Activated CD8-positive, alpha-beta T cell treated with anti-CD3 and anti-CD28 coated beads for 36 hours (primary cell): ENCODE measurements at regions not wholly inside any gene's neighbourhood (a gene's known extent, or its start where the extent isn't known, plus 50 kb on each side); places are given as distances from the start of the nearest gene placed in this dataset.

Source experiments
- ATAC-seq: fragments of 200-7000 bp; cut with Tn5 transposase; one replicate; pipeline ENCODE4 v1.10.0; 2021; ENCODE audit warnings: mild to moderate bottlenecking, moderate library complexity
- CTCF ChIA-PET: fragments of 350-600 bp; sonication (Branson Sonifier 250); formaldehyde crosslinking; loops from one replicate; lab custom pipeline; 2021; ENCODE audit warnings: antibody characterized with exemption; lab: Charles Lee
- POLR2A ChIA-PET: fragments of 350-600 bp; sonication (Branson Sonifier 250); formaldehyde crosslinking; loops from one replicate; lab custom pipeline; 2021; ENCODE audit warnings: antibody characterized with exemption; lab: Charles Lee
- DNase-seq: peaks from one replicate; pipeline ENCODE4 v3.0.0-alpha.2; 2020
- H3K27ac Mint-ChIP-seq: one replicate; pipeline ENCODE4 v1.8.0; 2021; ENCODE audit warnings: mild to moderate bottlenecking, mixed read lengths
- H3K27me3 Mint-ChIP-seq: one replicate; pipeline ENCODE4 v1.8.0; 2021; ENCODE audit warnings: mixed read lengths
- H3K36me3 Mint-ChIP-seq: one replicate; pipeline ENCODE4 v1.8.0; 2021; ENCODE audit warnings: low read depth, mixed read lengths
- H3K4me1 Mint-ChIP-seq: one replicate; pipeline ENCODE4 v1.8.0; 2021; ENCODE audit warnings: low read depth, mixed read lengths
- H3K4me3 Mint-ChIP-seq: one replicate; pipeline ENCODE4 v1.8.0; 2021; ENCODE audit warnings: mild to moderate bottlenecking, moderate library complexity, mixed read lengths
- H3K9me3 Mint-ChIP-seq: one replicate; pipeline ENCODE4 v1.8.0; 2021; ENCODE audit warnings: mixed read lengths
- CTCF ChIP-seq: fragments of 200-600 bp; IDR thresholded peaks from one replicate; pipeline ENCODE4 v1.8.0; 2022; ENCODE audit warnings: antibody characterized with exemption, mild to moderate bottlenecking
- intact Hi-C: fragments of 100-400 bp; cut with micrococcal nuclease; formaldehyde crosslinking; loops from one replicate; pipeline ENCODE4 v1.10.0; 2022

DNA sequence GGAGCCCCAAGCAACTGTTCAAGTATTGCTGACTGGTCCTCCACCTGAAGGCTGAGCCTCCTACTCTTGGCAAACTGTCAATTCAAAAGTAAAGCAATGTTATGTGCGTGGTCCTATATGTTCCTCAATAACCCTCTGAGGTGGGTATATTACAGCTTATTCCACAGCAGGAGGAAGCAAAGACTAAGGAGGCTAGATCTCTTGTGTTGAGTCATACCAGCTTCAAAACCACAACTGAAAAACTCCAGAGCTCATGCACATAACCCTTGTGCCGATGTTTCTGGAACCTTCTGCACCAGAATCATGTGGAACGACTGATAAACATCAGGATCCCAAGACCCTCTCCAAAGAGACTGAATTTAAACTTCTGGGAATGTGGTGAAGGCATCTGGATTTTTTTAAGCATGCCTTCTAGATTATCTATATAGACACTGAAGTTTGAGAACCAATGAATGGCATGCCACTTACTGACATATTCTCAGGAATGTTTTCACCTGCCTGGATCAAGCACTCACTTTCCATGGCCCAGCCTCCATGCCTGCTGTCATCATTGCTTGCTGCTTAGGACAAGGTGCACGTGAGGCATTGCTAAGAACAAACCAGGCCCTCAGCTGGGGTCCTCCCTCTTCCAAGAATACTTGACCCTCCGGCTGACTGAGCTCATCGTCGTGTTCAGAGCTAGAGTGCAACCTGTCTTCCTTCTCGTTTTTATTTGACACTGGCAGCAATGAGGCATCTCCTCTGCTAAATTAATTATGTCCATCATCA lies 194.7 kb downstream of the BCL11B start:
- intact Hi-C loops = no loop called here
- CTCF ChIA-PET = interaction anchor here (1.5 kb wide), 1 partner anchor 9 kb away, joined by 3 read pairs; no protein-coding TSS in a partner anchor
- ATAC-seq (peak; percentile 39), DNase-seq (no peak)
- Mint-ChIP-seq H3K4me3 (no peak overlapping the region), H3K36me3 (peaks cover 3% of the 10 kb centered on the region), H3K27ac (no peak overlapping the region), H3K4me1 (peaks cover 6% of the 10 kb centered on the region), H3K27me3 (no peaks in the 10 kb centered on the region), H3K9me3 (peaks cover 8% of the 10 kb centered on the region)
- POLR2A ChIA-PET = no interaction called here
- no peak for TF ChIP-seq CTCF

- intact Hi-C loops = no loop called here
- POLR2A ChIA-PET = no interaction called here
- Mint-ChIP-seq H3K4me1 (peaks cover 6% of the 10 kb centered on the region), H3K27ac (no peak overlapping the region), H3K27me3 (no peaks in the 10 kb centered on the region), H3K36me3 (peaks cover 3% of the 10 kb centered on the region), H3K9me3 (peaks cover 9% of the 10 kb centered on the region), H3K4me3 (no peak overlapping the region)
- no peak for TF ChIP-seq CTCF
- CTCF ChIA-PET = interaction anchor here (1.5 kb wide), 1 partner anchor 9 kb away, joined by 3 read pairs; no protein-coding TSS in a partner anchor
- DNase-seq = no peak
- ATAC-seq = no peak
Observed at GRCh38 chr14:99077844-99078236, 194.2 kb downstream of the BCL11B start.

DNA sequence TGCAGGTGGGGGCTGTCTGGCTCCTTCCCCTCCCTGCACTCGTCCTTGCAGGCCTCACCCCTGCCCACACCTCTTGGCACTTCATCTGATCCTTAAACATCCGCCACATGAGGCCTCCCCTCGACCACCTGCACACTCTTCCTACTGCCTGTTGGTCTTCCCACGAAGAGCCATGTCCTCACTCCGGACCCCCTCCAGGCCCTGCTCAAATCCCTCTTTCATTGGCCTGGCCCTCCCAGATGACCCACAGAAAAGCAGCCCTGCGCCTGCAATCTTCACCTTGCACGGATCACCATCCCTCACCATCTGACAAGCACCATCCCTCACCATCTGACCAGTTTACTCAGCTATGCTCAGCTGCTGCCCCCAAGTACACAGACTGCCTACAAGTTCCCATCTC lies 193.6 kb downstream of the BCL11B start:
- intact Hi-C loops = no loop called here
- Mint-ChIP-seq H3K36me3 (peaks cover 3% of the 10 kb centered on the region), H3K9me3 (peaks cover 15% of the 10 kb centered on the region), H3K4me1 (peaks cover 6% of the 10 kb centered on the region), H3K27ac (no peak overlapping the region), H3K4me3 (no peak overlapping the region), H3K27me3 (no peaks in the 10 kb centered on the region)
- TF ChIP-seq CTCF = no peak
- POLR2A ChIA-PET = no interaction called here
- CTCF ChIA-PET = no interaction called here
- ATAC-seq (no peak), DNase-seq (no peak)

DNA sequence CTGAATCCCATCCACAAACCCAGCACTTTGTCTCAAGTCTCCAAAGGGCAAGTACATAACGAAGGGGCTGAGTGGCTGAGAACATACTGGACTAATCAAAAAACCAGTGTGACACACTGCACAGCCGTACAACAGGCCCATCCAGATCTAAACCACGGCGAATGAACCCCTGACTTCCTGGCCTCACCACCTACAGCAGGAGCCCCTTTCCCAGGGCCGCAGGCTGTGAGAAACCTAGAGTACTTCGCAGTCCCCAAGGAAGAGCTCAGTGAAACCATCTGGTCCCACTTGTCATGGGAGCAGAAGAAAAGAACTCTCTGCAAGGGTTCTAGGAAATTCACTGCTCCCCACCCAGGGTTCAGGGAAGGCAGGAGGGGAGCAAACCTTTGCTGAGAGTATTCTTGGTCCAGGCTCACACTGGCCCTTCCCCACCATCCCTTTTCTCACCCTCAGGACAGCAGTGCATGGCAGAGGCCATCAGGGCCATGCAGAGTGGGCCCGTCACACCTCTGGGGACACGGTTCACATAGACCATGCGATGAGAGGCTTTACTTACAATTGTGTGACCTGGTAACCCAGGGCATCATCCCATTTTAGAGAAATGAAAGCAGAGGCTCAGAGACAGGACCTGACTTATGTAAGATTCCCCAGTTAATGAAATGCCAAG lies 192.8 kb downstream of the BCL11B start:
- ATAC-seq (no peak), DNase-seq (no peak)
- no peak overlapping the region for H3K27ac Mint-ChIP-seq
- no peak overlapping the region for H3K4me3 Mint-ChIP-seq
- H3K27me3 Mint-ChIP-seq = no peaks in the 10 kb centered on the region
- peaks cover 3% of the 10 kb centered on the region for H3K36me3 Mint-ChIP-seq
- ChIA-PET CTCF (no interaction called here), POLR2A (no interaction called here)
- H3K9me3 Mint-ChIP-seq = peaks cover 18% of the 10 kb centered on the region
- intact Hi-C loops = no loop called here
- H3K4me1 Mint-ChIP-seq = peaks cover 6% of the 10 kb centered on the region
- no peak for TF ChIP-seq CTCF

DNA sequence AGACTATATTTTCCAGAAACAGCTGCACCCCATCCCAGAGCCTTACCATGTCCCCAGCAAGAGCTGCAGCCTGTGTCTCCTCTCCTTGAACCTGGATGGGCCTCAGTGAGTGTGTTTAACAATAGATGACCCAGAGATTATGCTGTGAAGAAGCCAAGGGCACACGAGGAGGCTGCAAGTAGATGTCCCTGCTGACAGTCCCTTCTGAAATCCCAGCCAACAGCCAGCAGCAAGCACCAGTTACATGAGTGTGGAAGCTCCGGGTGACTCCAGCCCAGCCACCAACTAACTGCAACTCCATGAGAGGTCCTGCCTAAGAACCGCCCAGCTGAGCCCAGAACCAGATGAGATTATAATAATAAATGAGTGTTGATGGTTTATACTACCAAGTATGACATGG lies 191.7 kb downstream of the BCL11B start:
- ChIA-PET CTCF (no interaction called here), POLR2A (no interaction called here)
- no peak overlapping the region for H3K27ac Mint-ChIP-seq
- H3K36me3 Mint-ChIP-seq = peaks cover 6% of the 10 kb centered on the region
- H3K27me3 Mint-ChIP-seq = no peaks in the 10 kb centered on the region
- H3K4me3 Mint-ChIP-seq = no peak overlapping the region
- intact Hi-C loops = no loop called here
- peaks cover 6% of the 10 kb centered on the region for H3K4me1 Mint-ChIP-seq
- ATAC-seq (no peak), DNase-seq (no peak)
- H3K9me3 Mint-ChIP-seq = peaks cover 18% of the 10 kb centered on the region
- no peak for TF ChIP-seq CTCF
